IPS-15b (cell line): ENCODE measurements at regions not wholly inside any gene's neighbourhood (a gene's known extent, or its start where the extent isn't known, plus 50 kb on each side); places are given as distances from the start of the nearest gene placed in this dataset.
"Not testable (repeated sequence)": the region's sequence is repeated elsewhere in the genome, so short reads cannot be mapped to it uniquely, and the experiment has no call there.

Experiments used
- H3K27me3 ChIP-seq: one replicate; pipeline ENCODE4 v1.6.1; 2013; ENCODE audit warnings: low read length; ENCODE audit not compliant: control insufficient read depth, insufficient read depth
- H3K36me3 ChIP-seq: one replicate; pipeline ENCODE4 v1.6.1; 2013; ENCODE audit warnings: low read length; ENCODE audit not compliant: control insufficient read depth, insufficient read depth
- H3K4me1 ChIP-seq: one replicate; pipeline ENCODE4 v1.6.1; 2013; ENCODE audit warnings: mild to moderate bottlenecking, low read length; ENCODE audit not compliant: control insufficient read depth, insufficient read depth
- H3K4me3 ChIP-seq: one replicate; pipeline ENCODE4 v1.5.1; 2013; ENCODE audit warnings: low read depth, low read length
- H3K9ac ChIP-seq: one replicate; pipeline ENCODE4 v1.6.1; 2013; ENCODE audit warnings: low read depth, mild to moderate bottlenecking, low read length
- H3K9me3 ChIP-seq: one replicate; pipeline ENCODE4 v1.6.1; 2013; ENCODE audit warnings: mild to moderate bottlenecking, low read length; ENCODE audit not compliant: control insufficient read depth, insufficient read depth

DNA sequence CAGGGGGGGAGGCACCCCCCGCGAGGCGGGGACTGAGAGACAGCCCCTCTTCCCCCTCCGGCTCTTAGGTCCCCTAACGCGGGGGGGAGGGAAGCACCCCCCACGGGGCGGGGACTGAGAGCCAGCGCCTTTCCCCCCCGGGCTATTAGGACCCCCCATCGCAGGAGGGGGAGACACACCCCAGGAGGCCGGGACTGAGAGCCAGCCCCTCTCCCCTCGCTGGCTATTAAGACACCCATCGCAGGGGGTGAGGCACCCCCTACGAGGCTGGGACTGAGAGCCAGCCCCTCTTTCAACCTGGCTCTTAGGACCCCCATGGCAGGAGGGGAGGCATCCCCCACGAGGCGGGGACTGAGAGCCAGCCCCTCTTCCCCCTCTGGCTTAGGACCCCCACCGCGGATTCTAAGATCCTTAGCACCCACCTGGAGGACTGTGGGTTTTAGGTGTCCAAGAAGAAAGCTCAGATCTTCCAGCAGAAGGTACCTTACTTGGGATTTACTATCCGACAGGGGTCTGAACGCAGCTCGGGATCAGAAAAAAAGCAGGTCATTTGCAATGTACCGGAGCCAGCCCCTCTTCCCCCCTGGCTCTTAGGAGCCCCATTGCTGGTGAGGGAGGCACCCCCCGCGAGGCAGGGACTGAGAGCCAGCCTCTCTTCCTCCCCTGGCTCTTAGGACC lies 197.8 kb upstream of the PZP start:
- no peaks in the 10 kb centered on the region for H3K9me3 ChIP-seq
- H3K9ac ChIP-seq: no peak overlapping the region
- H3K4me3 ChIP-seq: peak overlapping the region; percentile 43
- no peaks in the 10 kb centered on the region for H3K36me3 ChIP-seq
- H3K4me1 ChIP-seq: no peaks in the 10 kb centered on the region
- no peaks in the 10 kb centered on the region for H3K27me3 ChIP-seq

DNA sequence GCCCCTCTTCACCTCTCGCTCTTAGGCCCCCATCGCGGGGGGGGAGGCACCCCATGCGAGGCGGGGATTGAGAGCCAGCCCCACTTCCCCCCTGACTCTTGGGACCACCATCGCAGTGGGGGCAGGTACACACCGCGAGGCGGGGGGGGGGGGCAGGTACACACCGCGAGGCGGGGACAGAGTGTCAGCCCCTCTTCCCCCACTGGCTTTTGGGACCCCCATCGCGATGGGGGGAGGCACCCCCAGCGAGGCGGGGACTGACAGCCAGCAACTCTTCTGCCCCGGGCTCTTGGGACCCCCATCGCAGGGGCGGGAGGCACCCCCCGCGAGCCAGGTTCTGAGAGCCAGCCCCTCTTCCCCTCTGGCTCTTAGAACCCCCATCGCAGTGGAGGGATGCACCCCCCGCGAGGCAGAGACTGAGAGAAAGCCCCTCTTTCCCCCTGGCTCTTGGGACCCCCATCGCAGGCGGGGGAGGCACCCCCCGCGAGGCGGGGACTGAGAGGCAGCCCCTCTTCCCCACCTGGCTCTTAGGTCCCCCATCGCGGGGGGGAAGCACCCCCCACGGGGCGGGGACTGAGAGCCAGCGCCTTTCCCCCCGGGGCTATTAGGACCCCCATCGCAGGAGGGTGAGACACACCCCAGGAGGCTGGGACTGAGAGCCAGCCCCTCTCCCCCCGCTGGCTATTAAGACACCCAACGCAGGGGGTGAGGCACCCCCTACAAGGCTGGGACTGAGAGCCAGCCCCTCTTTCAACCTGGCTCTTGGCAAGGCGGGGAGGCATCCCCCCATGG lies 196.5 kb upstream of the PZP start:
- no peaks in the 10 kb centered on the region for H3K27me3 ChIP-seq
- no peaks in the 10 kb centered on the region for H3K4me1 ChIP-seq
- peak overlapping the region; percentile 13 for H3K4me3 ChIP-seq
- no peak overlapping the region for H3K9ac ChIP-seq
- H3K9me3 ChIP-seq: no peaks in the 10 kb centered on the region
- no peaks in the 10 kb centered on the region for H3K36me3 ChIP-seq

DNA sequence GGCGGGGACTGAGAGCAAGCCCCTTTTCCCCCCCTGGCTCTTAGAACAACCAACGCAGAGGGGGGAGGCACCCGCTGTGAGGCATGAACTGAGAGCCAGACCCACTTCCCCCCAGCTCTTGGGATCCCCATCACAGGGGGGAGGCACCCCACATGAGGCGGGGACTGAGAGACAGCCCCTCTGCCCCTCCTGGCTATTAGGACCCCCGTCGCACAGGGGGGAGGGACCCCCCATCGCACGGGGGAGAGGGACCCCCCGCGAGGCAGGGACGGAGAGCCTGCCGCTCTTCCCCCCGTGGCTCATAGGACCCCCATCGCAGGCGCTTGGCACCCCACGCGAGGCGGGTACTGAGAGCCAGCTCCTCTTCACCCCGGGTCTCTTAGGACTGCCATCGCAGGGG lies 195.8 kb upstream of the PZP start:
- H3K36me3 ChIP-seq: no peaks in the 10 kb centered on the region
- no peaks in the 10 kb centered on the region for H3K9me3 ChIP-seq
- no peaks in the 10 kb centered on the region for H3K27me3 ChIP-seq
- no peak overlapping the region for H3K9ac ChIP-seq
- H3K4me3 ChIP-seq: no peak overlapping the region
- H3K4me1 ChIP-seq: no peaks in the 10 kb centered on the region

DNA sequence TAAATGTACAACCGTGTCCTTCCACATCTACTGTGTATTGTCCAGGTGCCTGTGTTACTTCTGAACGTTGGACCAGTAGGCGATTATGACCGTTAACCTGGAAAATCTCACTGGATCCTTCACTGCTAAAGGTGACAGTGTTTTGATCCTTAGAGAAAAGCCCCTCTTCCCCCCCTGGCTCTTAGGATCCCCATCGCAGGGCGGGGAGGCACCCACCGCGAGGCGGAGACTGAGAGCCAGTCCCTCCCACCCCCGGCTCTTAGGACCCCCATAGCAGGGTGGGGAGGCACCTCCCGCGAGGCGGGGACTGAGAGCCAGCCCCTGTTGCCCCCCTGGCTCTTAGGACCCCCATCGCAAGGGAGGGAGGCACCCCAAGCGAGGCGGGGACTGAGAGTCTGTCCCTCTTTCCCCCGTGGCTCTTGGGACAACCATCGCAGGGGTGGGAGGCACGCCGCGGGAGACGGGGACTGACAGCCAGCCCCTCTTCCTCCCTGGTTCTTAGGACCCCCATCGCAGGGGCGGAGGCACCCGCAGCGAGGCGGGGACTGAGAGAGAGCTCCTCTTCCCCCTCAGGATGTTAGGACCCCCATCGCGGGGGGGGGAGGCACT lies 194.3 kb upstream of the PZP start:
- H3K4me3 ChIP-seq, H3K27me3 ChIP-seq, H3K9me3 ChIP-seq, H3K36me3 ChIP-seq, H3K4me1 ChIP-seq, H3K9ac ChIP-seq: not testable (repeated sequence)

DNA sequence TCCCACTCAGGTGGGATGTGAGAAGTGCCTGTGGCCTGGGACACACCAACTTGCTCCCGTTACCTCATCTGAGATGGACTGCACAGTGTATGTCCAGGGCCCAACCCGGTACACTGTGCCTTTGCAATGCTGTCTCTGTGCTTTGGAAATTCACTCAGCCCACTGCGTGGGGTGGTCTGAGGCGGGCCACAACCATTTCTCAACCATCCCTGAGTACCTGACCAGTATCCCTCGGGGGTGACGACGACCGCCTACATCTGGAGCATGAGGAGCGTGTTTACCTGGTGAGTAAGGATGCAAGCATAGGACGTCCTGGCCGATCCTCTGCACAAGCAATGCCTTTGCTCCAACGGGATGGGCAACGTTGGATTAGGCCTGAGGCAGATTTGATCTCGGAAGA lies 188.2 kb upstream of the PZP start:
- H3K9me3 ChIP-seq, H3K36me3 ChIP-seq, H3K4me1 ChIP-seq, H3K27me3 ChIP-seq, H3K9ac ChIP-seq, H3K4me3 ChIP-seq: not testable (repeated sequence)

DNA sequence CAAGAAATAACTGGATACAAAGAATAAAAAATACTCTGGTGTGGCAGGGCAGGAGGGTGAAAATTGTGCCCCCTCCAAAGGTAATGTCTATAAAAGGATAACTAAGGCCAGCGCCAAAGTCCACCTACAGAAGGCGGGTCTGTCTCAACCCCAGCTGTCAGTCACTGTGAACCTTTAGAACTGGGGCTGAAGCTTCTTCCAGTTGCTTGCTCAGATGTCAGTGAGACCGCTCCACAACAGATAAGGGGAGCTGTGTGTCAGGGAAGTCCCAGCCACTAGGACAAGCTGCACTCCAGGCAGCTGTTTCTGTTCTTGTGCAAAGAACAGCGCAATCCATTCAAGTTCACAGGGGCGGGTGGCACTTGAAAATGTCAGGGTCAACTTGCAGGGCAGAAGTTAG lies 187.0 kb upstream of the PZP start:
- not testable (repeated sequence) for H3K36me3 ChIP-seq, H3K9ac ChIP-seq, H3K4me1 ChIP-seq, H3K27me3 ChIP-seq, H3K4me3 ChIP-seq, H3K9me3 ChIP-seq

DNA sequence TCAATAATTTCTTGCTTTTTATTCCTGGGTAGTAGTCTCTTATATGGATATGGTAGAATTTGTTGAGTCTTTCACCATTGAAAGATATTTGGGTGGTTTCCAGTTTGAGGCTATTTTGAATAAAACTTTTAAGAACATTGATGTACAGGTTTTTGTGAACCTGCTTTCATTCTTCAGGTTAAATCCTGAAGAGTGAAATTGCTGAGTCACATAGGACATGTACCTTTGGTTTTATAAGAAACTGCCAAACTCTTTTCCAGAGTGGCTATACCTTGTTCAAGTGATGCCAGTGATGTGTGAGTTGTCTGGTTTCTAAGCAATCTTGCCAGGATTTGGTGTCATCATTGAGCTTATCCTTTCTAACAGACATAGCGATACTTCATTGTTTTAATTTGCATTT lies 184.6 kb upstream of the PZP start:
- H3K27me3 ChIP-seq: no peaks in the 10 kb centered on the region
- no peak overlapping the region for H3K9ac ChIP-seq
- no peak overlapping the region for H3K4me3 ChIP-seq
- H3K36me3 ChIP-seq: no peaks in the 10 kb centered on the region
- H3K4me1 ChIP-seq: no peaks in the 10 kb centered on the region
- H3K9me3 ChIP-seq: no peaks in the 10 kb centered on the region

DNA sequence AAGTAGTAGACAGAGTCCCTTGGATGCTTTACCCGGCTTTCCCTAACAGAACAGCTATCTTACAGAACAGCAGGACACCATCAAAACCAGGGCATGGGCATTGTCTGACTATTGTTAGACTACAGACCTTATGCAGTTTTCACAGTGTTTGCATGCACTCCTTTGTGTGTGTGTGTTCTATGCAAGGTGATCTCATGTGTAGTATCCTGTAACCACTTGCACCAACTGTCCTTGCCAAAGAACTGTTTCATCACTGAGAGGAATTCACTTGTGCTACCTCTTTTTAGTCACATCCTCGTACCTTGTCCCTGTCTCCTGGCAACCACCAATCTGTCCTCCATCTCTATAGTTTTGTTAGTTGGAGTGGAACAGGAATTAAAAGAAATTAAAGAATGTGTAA lies 183.6 kb upstream of the PZP start:
- no peak overlapping the region for H3K4me3 ChIP-seq
- no peaks in the 10 kb centered on the region for H3K4me1 ChIP-seq
- H3K27me3 ChIP-seq: no peaks in the 10 kb centered on the region
- no peaks in the 10 kb centered on the region for H3K9me3 ChIP-seq
- no peak overlapping the region for H3K9ac ChIP-seq
- H3K36me3 ChIP-seq: no peaks in the 10 kb centered on the region

DNA sequence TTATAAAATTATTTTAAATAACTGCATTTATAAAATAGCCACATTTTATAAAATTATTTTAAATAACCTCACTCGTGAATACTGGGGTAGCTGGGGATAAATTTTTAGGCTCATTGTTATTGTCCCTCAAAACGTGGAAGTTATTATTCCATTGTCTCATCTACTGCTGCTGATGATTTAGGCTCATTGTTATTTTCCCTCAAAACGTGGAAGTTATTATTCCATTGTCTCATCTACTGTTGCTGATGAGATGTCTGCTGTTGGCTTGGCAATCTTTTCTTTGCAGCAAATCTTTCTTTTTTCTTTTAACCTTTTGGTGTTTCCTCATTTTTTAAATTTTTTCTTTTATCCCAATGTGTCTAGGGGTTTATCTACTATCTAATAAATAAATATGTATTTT lies 182.6 kb upstream of the PZP start:
- H3K9ac ChIP-seq: no peak overlapping the region
- no peaks in the 10 kb centered on the region for H3K27me3 ChIP-seq
- H3K9me3 ChIP-seq: no peaks in the 10 kb centered on the region
- no peaks in the 10 kb centered on the region for H3K36me3 ChIP-seq
- H3K4me1 ChIP-seq: no peaks in the 10 kb centered on the region
- H3K4me3 ChIP-seq: no peak overlapping the region

DNA sequence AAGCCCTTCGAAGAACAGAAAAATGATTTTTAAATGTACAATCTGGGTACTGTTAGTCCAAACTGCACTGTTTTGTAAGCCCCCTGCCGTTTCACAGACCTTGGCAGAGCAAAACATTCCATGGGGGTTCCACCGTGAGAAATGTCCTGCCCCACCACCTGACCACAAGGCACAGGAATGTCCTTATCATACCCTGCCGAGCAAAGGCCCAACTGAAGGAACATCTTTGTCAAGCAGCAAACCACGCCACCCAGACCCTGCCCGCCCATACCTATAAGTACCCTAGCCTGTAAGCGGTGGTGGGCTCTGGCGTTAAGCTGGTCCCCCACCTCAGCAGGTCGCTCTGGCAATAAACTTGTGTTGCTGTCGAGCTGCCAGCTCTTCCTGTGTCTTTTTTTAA lies 181.6 kb upstream of the PZP start:
- Histone ChIP-seq H3K27me3 (no peaks in the 10 kb centered on the region), H3K4me3 (no peak overlapping the region)

DNA sequence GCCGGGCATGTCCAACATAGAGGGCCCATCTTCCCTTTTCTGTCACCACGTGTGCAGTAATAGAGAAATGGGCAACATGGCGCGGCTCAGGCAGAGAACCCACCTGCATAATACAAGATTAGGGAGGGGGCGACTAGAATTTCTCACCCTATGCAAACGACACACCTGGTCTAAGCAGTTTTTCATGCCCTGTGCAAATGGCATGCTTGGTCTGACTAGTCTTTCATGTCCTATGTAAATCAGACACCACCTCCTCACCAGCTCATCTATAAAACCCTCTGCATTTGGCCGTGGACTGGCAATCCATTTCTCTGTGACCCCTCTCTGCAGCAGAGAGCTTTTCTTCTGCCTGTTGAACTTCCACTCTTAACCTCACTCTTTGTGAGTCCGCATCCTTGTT lies 180.2 kb upstream of the PZP start:
- Histone ChIP-seq H3K36me3 (no peaks in the 10 kb centered on the region), H3K4me3 (no peak overlapping the region), H3K4me1 (no peaks in the 10 kb centered on the region), H3K27me3 (no peaks in the 10 kb centered on the region), H3K9me3 (no peaks in the 10 kb centered on the region), H3K9ac (no peak overlapping the region)

More for the DNA sequence above, 181.6 kb upstream of the PZP start:
- no peaks in the 10 kb centered on the region for H3K36me3 ChIP-seq
- H3K9ac ChIP-seq: no peak overlapping the region
- H3K9me3 ChIP-seq: no peaks in the 10 kb centered on the region
- no peaks in the 10 kb centered on the region for H3K4me1 ChIP-seq

DNA sequence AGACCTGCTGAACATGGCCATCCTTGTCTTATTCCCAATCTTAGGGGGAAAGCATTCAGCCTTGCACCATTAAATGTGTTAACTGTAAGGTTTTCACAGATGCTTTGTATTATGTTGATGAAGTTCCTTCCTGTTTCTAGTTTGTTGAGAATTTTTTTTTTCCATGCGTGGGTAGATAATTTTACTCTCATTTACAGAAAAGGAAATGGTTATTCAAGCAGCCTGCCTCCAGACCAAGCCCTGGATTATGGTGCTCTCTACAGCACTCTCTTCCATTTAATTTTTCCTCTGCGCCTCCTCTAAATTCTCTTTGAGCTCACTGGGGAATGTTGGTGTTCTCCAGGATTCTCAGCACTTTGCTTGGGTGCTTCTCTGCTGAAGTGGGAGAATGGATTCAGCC lies 179.3 kb upstream of the PZP start:
- H3K4me1 ChIP-seq: no peaks in the 10 kb centered on the region
- no peak overlapping the region for H3K9ac ChIP-seq
- no peaks in the 10 kb centered on the region for H3K36me3 ChIP-seq
- H3K27me3 ChIP-seq: no peaks in the 10 kb centered on the region
- H3K9me3 ChIP-seq: no peaks in the 10 kb centered on the region
- H3K4me3 ChIP-seq: no peak overlapping the region
